ENCODE measurements at regions not wholly inside any gene's neighbourhood (a gene's known extent, or its start where the extent isn't known, plus 50 kb on each side); places are given as distances from the start of the nearest gene placed in this dataset.

GRCh38 chr9:28938981-28939380 is 1365.7 kb upstream of the C9orf72 start:
- TF ChIP-seq, protein P1, sequence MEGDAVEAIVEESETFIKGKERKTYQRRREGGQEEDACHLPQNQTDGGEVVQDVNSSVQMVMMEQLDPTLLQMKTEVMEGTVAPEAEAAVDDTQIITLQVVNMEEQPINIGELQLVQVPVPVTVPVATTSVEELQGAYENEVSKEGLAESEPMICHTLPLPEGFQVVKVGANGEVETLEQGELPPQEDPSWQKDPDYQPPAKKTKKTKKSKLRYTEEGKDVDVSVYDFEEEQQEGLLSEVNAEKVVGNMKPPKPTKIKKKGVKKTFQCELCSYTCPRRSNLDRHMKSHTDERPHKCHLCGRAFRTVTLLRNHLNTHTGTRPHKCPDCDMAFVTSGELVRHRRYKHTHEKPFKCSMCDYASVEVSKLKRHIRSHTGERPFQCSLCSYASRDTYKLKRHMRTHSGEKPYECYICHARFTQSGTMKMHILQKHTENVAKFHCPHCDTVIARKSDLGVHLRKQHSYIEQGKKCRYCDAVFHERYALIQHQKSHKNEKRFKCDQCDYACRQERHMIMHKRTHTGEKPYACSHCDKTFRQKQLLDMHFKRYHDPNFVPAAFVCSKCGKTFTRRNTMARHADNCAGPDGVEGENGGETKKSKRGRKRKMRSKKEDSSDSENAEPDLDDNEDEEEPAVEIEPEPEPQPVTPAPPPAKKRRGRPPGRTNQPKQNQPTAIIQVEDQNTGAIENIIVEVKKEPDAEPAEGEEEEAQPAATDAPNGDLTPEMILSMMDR (conservative IDR thresholded peaks at IDR 0.05; ENCODE audit: control insufficient read depth, insufficient read depth, low read depth, low read length) = no peak
- H3K4me3 ChIP-seq (ENCODE audit: control insufficient read depth, low read depth, low read length) = no peak overlapping the region
- no peak for DNase-seq (ENCODE audit: low read depth)

GRCh38 chr9:28941856-28942255 is 1368.6 kb upstream of the C9orf72 start:
- TF ChIP-seq, protein P1 (conservative IDR thresholded peaks at IDR 0.05; ENCODE audit: control insufficient read depth, insufficient read depth, low read depth, low read length) = no peak
- DNase-seq (ENCODE audit: low read depth) = no peak
- no peak overlapping the region for H3K4me3 ChIP-seq (ENCODE audit: control insufficient read depth, low read depth, low read length)

DNA sequence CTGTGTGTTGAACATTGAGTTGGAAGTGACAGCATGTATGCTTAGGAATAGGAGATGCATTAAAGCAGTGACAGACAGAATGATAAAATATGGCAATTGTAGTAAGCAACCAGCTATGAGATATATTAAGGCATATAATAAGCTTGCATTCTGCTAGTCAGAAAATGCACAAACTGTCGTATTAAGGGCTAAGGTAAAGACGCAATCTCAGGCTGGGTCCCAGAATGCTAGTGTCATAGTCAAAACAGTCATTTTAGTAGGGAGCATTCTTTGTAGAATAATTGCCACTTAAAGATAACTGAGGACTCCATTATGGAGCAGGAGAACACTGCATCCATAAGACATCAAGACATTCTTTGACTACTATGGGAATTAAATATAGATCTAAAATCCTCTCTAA is 1369.7 kb upstream of the C9orf72 start:
- no peak overlapping the region for H3K4me3 ChIP-seq (ENCODE audit: control insufficient read depth, low read depth, low read length)
- DNase-seq (ENCODE audit: low read depth) = no peak
- TF ChIP-seq, protein P1 (conservative IDR thresholded peaks at IDR 0.05; ENCODE audit: control insufficient read depth, insufficient read depth, low read depth, low read length) = no peak

DNA sequence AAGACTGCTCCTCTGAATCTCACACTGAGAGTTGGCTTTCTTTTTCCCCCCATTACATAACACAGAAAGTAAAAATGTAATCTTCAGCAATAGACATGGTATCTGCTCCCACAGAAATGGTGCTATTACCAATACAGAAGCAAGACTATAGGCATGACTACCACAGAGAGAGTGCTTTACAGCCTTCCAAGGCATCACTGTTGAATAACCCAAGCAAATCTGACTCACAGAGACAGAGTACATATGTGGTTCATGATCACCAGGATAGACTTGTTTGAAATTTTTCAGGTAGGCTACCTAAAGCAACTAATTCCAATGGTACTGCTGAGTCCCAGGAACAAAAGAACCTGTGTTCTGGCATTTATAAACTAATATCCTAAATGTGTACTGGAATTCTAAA is 1373.4 kb upstream of the C9orf72 start:
- DNase-seq (ENCODE audit: low read depth) = no peak
- no peak overlapping the region for H3K4me3 ChIP-seq (ENCODE audit: control insufficient read depth, low read depth, low read length)
- TF ChIP-seq, protein P1 (conservative IDR thresholded peaks at IDR 0.05; ENCODE audit: control insufficient read depth, insufficient read depth, low read depth, low read length) = no peak

DNA sequence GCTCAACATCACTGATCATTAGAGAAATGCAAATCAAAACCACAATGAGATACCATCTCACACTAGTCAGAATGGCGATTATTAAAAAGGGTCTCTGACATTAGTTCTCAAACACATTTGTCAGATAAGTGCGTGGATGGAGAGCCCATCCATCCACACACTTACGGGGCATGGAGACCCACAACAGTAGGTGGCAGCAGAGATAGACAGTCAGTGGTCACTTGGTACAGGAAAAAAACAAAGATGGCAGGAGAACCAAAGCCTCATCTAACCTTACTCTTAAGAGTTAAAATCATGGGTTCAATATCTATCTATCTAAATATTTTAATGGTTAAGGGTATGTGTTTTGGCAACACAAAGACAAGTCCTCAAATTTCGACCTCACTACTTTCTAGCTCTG is 1378.7 kb upstream of the C9orf72 start:
- H3K4me3 ChIP-seq (ENCODE audit: control insufficient read depth, low read depth, low read length) = no peak overlapping the region
- peak; percentile 8 for DNase-seq (ENCODE audit: low read depth)
- TF ChIP-seq, protein P1 (conservative IDR thresholded peaks at IDR 0.05; ENCODE audit: control insufficient read depth, insufficient read depth, low read depth, low read length) = peak; percentile 33

GRCh38 chr9:28956116-28956880 is 1383.0 kb upstream of the C9orf72 start:
- TF ChIP-seq, protein P1 (conservative IDR thresholded peaks at IDR 0.05; ENCODE audit: control insufficient read depth, insufficient read depth, low read depth, low read length) = no peak

More at GRCh38 chr9:28956116-28956880, 1383.0 kb upstream of the C9orf72 start:
- H3K4me3 ChIP-seq (ENCODE audit: control insufficient read depth, low read depth, low read length) = no peak overlapping the region
- no peak for DNase-seq (ENCODE audit: low read depth)
